ENCODE measurements at regions not wholly inside any gene's neighbourhood (a gene's known extent, or its start where the extent isn't known, plus 50 kb on each side); places are given as distances from the start of the nearest gene placed in this dataset.

GRCh38 chr2:219965287-219966194, 338.1 kb downstream of the SLC4A3 start:
- TF ChIP-seq CTCF (IDR thresholded peaks at IDR 0.05) = no peak
- TF ChIP-seq ZFX (IDR thresholded peaks at IDR 0.05; ENCODE audit: borderline replicate concordance) = no peak

Measured in 22Rv1 (cell line).